Skeletal muscle satellite cell (primary cell): ENCODE measurements at regions not wholly inside any gene's neighbourhood (a gene's known extent, or its start where the extent isn't known, plus 50 kb on each side); places are given as distances from the start of the nearest gene placed in this dataset.
"Not testable (repeated sequence)": the region's sequence is repeated elsewhere in the genome, so short reads cannot be mapped to it uniquely, and the experiment has no call there.

ENCODE experiments used
- H3K27me3 ChIP-seq: 2 replicates; pipeline ENCODE4 v1.7.0; 2013; ENCODE audit warnings: low read length; ENCODE audit not compliant: control insufficient read depth, insufficient read depth
- H3K36me3 ChIP-seq: 2 replicates; pipeline ENCODE4 v1.7.0; 2013; ENCODE audit warnings: mild to moderate bottlenecking, control low read depth, low read length; ENCODE audit not compliant: insufficient read depth
- H3K4me1 ChIP-seq: 2 replicates; pipeline ENCODE4 v1.7.0; 2013; ENCODE audit warnings: low read length; ENCODE audit not compliant: control insufficient read depth, insufficient read depth
- H3K4me2 ChIP-seq: 2 replicates; pipeline ENCODE4 v1.7.0; 2013; ENCODE audit warnings: mild to moderate bottlenecking, low read length
- H3K4me3 ChIP-seq: 2 replicates; pipeline ENCODE4 v1.7.0; 2013; ENCODE audit warnings: low read length
- H3K9ac ChIP-seq: 2 replicates; pipeline ENCODE4 v1.7.0; 2013; ENCODE audit warnings: mild to moderate bottlenecking, low read depth, low read length, moderate library complexity
- H3K9me3 ChIP-seq: replicated peaks from 2 replicates; pipeline ENCODE4 v1.7.0; 2013; ENCODE audit warnings: mild to moderate bottlenecking, control low read depth, low read length

DNA sequence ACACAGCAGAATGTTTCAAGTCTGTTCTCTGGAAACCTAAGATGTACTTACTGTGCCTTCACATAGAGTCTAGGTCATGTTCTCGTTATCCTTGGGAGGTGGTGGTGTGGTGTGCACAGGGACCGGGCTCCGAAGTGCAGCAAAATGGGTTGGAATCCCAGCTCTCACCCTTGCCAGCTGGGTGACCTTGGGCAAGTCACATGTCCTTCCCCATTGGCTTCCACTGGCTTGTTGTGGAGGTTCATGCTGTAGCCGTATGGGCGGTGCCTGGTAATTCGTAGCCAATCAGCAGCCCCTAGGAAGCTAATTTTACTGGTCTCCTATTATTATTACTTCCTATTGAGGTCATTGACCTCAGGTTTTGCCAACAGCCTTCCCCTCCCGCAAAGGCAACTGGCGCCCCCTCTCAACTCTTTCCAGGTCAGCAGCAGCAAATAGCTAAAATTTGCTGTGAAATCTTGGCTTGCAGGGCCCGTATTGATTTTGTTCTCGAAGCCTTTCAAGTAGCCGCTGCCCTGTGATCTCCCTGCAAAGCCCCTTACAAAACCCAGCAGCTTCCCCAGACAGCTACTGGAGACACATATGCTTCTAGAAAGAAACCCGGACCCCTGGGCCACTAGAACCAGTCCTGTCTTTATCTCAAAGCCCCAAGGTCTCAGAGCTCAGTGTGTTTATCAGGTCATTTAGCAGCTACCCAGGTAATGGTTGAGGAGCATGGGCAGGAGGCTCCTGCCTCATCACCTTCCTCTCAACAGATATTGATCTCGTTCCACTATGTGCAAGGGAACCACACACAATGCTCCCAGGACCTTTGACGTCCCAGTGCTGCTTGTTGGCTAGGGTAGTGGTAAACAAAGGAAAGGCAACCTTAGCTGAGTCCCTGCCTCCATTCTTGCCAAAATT is 66.5 kb upstream of the SLC1A4 start:
- Histone ChIP-seq H3K9me3 (no peaks in the 10 kb centered on the region), H3K4me1 (no peaks in the 10 kb centered on the region), H3K4me3 (no peak overlapping the region), H3K27me3 (peaks cover 10% of the 10 kb centered on the region), H3K36me3 (no peaks in the 10 kb centered on the region), H3K4me2 (no peak overlapping the region), H3K9ac (no peak overlapping the region)

DNA sequence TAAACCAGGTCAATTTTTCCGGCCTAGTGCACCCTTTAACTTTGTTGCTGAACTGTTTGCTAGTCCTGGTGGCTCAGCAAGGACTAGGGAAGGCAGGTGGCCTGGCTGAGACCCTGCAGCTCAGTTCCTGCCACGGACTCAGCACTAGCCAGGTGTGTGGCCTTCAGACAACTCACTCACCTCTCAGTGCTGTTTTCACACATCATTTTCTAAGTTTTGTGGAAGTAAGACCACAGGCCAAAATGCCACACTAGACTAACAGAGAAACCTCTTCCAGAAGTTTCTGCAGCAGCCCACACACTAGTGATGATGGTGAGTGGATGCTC is 65.9 kb upstream of the SLC1A4 start:
- Histone ChIP-seq H3K9ac (no peak overlapping the region), H3K4me3 (no peak overlapping the region), H3K36me3 (no peaks in the 10 kb centered on the region), H3K27me3 (peaks cover 10% of the 10 kb centered on the region), H3K4me1 (no peaks in the 10 kb centered on the region), H3K4me2 (no peak overlapping the region), H3K9me3 (no peaks in the 10 kb centered on the region)

DNA sequence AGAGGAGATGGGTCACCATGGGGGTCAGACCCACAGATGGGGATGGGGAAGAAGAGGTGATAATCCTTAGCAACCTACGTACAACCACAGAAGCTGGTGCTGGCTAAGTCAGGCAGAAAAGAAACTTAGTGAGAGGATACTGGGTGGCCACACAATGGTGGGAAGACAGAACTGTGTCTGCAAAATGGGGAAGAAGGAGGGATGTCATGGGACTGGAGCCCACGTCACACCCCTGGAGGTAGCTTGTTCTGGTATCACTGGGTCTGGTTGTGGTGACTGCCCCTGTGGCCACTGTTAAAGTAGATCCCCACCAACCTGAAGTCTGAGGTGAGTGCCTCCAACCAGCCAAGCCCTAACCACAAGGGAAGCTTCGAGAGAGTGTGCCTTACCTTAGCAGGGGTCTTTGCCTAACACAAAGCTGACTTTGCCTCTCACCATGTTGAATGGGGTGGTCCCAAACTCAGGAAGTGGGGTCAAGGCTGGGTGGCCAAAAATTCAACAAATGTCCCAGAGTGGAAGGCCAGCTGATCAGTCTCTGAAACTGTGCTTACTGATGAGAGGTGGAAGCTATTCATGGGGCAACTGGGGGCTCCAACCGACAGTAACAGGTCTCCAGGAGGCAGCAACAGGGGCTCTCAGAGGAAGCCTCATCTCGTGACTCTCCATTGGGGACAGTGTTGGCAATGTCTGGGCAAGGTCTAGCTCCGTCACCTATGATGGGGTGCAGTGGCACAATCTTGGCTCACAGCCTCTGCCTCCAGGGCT is 64.8 kb upstream of the SLC1A4 start:
- H3K4me1 ChIP-seq = no peaks in the 10 kb centered on the region
- no peaks in the 10 kb centered on the region for H3K9me3 ChIP-seq
- no peak overlapping the region for H3K4me2 ChIP-seq
- H3K36me3 ChIP-seq = no peaks in the 10 kb centered on the region
- no peak overlapping the region for H3K4me3 ChIP-seq
- H3K9ac ChIP-seq = no peak overlapping the region
- H3K27me3 ChIP-seq = peaks cover 17% of the 10 kb centered on the region

DNA sequence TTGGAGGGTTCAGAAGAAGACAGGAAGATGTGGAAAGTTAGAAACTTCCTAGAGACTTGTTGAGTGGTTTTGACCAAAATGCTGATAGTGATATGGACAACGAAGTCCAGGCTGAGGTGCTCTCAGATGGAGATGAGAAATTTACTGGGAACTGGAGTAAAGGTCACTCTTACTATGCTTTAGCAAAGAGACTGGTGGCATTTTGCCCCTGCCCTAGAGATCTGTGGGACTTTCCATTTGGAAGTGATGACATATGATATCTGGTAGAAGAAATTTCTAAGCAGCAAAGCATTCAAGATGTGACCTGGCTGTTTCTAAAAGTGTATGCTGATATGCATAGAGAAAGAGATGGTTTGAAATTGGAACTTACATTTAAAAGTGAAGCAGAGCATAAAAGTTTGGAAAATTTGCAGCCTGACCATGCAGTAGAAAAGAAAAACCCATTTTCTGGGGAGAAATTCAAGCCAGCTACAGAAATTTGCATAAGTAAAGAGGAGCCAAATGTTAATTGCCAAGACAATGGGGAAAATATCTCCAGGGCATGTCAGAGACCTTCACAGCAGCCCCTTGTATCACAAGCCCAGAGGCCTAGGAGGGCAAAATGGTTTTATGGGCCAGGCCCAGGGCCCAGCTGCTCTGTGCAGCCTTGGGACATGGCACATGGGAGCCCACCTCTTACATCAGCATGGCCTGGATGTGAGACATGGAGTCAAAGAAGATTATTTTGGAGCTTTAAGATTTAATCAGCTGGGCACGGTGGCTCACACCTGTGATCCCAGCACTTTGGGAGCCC is 63.1 kb upstream of the SLC1A4 start:
- not testable (repeated sequence) for H3K36me3 ChIP-seq

DNA sequence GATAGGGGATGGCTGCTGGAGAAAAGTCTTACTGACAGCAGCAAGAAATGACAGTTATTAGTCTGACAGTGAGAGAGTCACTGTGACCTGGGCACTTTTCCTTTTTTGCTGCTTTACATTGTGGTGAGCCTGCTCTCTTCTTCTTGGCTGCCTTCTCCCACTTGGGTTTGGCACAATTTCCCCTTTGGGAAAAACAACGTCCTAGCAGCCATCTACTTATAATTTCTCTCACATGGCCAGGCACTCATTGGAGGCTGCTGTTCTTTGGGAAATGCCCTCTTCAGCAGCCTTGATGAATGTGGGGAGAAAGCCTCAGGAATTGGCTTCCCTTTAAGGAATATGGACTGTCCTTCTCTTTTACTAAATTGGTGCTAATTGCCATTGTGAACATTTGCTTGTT is 60.4 kb upstream of the SLC1A4 start:
- Histone ChIP-seq H3K27me3 (peaks cover 47% of the 10 kb centered on the region), H3K4me2 (no peak overlapping the region), H3K36me3 (no peaks in the 10 kb centered on the region), H3K4me3 (no peak overlapping the region), H3K9me3 (no peaks in the 10 kb centered on the region), H3K9ac (no peak overlapping the region), H3K4me1 (no peaks in the 10 kb centered on the region)

More for the DNA sequence above, 63.1 kb upstream of the SLC1A4 start:
- H3K9me3 ChIP-seq, H3K4me1 ChIP-seq, H3K4me3 ChIP-seq, H3K9ac ChIP-seq, H3K4me2 ChIP-seq: not testable (repeated sequence)
- H3K27me3 ChIP-seq = peaks cover 27% of the 10 kb centered on the region

DNA sequence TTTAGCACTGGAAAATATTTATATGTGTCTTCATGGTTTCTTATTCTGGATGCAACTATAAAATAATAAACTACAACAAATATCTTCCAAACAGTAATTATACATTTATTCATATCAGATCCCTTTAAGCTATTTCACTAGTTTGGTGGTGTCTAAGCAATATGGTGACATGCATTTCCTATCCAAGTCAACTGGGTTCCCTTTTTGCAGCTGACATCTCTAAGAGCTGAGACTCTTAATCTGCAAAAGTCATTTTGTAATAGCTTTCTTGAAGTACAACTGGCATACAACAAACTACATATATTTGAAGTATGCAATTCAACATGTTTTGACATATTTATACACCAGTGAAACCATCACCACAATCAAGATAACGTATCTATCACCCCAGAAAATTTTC is 59.9 kb upstream of the SLC1A4 start:
- Histone ChIP-seq H3K9ac (no peak overlapping the region), H3K4me3 (no peak overlapping the region), H3K27me3 (peaks cover 49% of the 10 kb centered on the region), H3K9me3 (no peaks in the 10 kb centered on the region), H3K36me3 (no peaks in the 10 kb centered on the region), H3K4me1 (no peaks in the 10 kb centered on the region), H3K4me2 (no peak overlapping the region)

DNA sequence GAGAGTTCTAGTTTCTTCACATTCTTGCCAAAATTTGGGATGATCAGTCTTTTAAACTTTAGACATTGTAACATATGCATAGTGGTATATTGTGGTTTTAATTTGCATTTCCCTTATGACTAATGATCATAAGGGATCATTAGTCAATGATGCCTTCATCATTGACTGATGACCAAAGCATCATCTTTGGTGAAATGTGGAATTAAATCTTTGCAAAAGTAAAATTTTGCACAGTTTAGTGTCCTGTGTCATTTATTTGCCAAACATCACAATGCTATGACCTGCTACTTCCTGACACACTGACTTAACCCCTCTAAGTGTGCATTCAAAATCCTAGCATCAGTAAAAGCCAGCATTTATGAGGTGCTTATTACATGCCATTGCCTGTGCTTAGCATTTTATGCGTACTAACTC is 58.9 kb upstream of the SLC1A4 start:
- Histone ChIP-seq H3K4me3 (no peak overlapping the region), H3K9ac (no peak overlapping the region), H3K27me3 (peaks cover 52% of the 10 kb centered on the region), H3K4me2 (no peak overlapping the region), H3K4me1 (no peaks in the 10 kb centered on the region), H3K36me3 (no peaks in the 10 kb centered on the region), H3K9me3 (no peaks in the 10 kb centered on the region)

DNA sequence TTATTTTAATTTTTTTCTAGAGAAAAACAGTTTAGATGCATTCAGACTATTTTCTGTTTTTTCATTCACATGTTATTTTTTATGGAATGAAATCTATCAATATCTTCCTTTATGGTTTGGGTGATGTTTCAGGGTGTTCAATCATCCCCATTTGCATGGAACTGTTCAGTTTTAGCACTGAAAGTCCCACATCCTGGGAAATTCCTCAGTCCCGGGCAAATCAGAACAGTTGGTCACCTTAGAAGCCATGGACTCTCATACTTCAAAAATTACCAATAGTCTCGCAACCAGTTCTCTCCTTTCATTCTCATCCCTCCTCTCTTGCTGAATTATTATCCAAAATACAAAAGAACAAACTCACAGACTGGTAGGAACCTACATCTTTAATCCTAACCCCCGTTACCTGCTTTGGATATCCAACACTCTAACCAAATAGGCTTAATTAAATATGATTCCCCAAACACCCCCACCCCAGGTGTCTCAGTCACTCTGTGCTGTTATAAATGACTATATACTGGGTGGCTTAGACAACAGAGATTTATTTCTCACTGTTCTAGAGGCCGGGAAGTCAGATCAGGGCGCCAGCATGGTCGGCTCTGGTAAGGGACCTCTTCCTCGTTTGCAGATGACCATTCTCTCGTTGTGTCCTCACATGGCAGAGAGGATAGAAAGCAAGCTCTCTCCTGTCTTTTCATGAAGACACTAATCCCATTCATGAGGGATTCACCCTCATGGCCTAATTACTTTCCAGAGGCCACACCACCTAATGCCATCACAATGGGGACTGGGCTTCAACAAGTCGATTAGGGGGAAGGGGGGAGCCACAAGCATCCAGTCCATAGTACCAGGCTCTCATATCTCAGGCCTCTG is 57.7 kb upstream of the SLC1A4 start:
- Histone ChIP-seq H3K9me3 (no peaks in the 10 kb centered on the region), H3K36me3 (no peaks in the 10 kb centered on the region), H3K4me1 (no peaks in the 10 kb centered on the region), H3K27me3 (peaks cover 49% of the 10 kb centered on the region), H3K4me2 (no peak overlapping the region), H3K4me3 (no peak overlapping the region), H3K9ac (no peak overlapping the region)

DNA sequence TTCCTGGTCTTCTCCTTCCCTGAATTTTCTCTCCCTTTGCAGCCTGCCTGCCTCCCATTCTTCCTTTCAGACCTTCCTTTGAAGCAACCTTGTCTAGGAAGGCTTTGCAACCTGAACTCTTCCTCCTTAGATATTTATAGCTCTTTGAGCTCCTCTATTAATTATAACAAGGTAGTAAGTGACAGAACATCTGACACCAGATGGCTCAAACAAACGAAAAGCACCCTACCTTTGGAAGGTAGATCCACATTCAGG is 57.2 kb upstream of the SLC1A4 start:
- Histone ChIP-seq H3K4me1 (no peaks in the 10 kb centered on the region), H3K36me3 (no peaks in the 10 kb centered on the region), H3K4me3 (no peak overlapping the region), H3K4me2 (no peak overlapping the region), H3K27me3 (peaks cover 49% of the 10 kb centered on the region), H3K9ac (no peak overlapping the region), H3K9me3 (no peaks in the 10 kb centered on the region)

DNA sequence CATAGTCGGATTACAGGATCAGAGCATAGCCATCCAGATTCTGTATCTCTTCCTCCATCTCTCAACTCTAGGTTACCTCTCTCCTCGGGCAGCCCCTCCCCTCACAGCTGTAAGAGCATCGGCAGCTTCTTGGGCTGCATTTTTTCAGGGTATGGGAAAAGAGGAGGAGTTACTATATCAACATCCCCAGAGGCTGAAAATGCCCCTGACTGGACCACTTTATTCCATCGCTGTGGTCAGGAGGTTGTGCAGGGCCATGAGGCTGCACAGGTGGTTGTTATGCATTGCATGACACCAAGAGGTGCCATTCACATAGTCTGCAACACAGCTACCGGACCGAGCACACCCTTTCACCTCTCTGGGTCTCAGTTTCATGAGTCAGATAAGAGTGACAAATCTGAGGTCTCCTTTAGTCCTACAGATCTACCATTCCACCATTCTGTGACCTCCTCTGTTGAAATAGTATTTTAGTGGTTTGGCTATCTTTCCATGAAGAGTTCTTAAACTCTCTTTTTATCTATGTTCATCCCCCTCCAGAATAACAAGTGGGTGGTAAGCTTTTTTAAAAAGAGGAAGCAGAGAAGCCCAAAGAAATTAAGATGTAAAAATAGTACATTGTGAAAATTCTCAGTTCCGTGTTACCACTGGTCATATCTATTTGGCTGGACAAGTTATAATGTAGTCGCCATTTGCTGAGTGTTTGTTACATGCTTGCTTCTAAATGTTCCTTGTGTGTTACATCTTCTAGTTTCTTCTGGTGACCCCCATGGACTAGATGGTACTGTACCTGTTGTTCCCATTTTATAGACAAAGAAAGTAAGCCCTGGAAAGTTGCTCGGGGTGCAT is 56.6 kb upstream of the SLC1A4 start:
- no peak overlapping the region for H3K4me3 ChIP-seq
- H3K9me3 ChIP-seq = no peaks in the 10 kb centered on the region
- H3K4me1 ChIP-seq = peaks cover under 1% of the 10 kb centered on the region
- no peaks in the 10 kb centered on the region for H3K36me3 ChIP-seq
- H3K4me2 ChIP-seq = no peak overlapping the region
- no peak overlapping the region for H3K9ac ChIP-seq
- H3K27me3 ChIP-seq = peaks cover 49% of the 10 kb centered on the region
